Neural progenitor cell (in vitro differentiated cells): ENCODE measurements at regions not wholly inside any gene's neighbourhood (a gene's known extent, or its start where the extent isn't known, plus 50 kb on each side); places are given as distances from the start of the nearest gene placed in this dataset.

ENCODE experiments used
- DNase-seq: peaks from one replicate; pipeline ENCODE4 v3.0.0-alpha.2; 2016; ENCODE audit warnings: low spot score
- H2AFZ ChIP-seq: fragments of 200-600 bp; sonication (generic); replicated peaks from 2 replicates; pipeline ENCODE4 v1.6.1; 2016; ENCODE audit warnings: antibody characterized with exemption
- H3F3A ChIP-seq: fragments of 200-600 bp; sonication (generic); 2 replicates; pipeline ENCODE4 v1.6.1; 2016; ENCODE audit warnings: antibody characterized with exemption, low read depth
- H3K27ac ChIP-seq: fragments of 200-600 bp; sonication (generic); 2 replicates; pipeline ENCODE4 v1.5.1; 2016; ENCODE audit warnings: mild to moderate bottlenecking
- H3K27me3 ChIP-seq: fragments of 200-600 bp; sonication (generic); 2 replicates; pipeline ENCODE4 v1.6.1; 2016; ENCODE audit warnings: mild to moderate bottlenecking, moderate library complexity
- H3K36me3 ChIP-seq: fragments of 200-600 bp; sonication (generic); 2 replicates; pipeline ENCODE4 v1.5.1; 2016
- H3K4me1 ChIP-seq: fragments of 200-600 bp; sonication (generic); 2 replicates; pipeline ENCODE4 v1.6.1; 2016; ENCODE audit warnings: mixed run types
- H3K4me2 ChIP-seq: fragments of 200-600 bp; sonication (generic); 2 replicates; pipeline ENCODE4 v1.6.1; 2016
- H3K4me3 ChIP-seq: fragments of 200-600 bp; sonication (generic); 2 replicates; pipeline ENCODE4 v1.5.1; 2016
- H3K79me2 ChIP-seq: fragments of 200-600 bp; sonication (generic); 2 replicates; pipeline ENCODE4 v1.6.1; 2016; ENCODE audit warnings: low read depth
- H3K9ac ChIP-seq: fragments of 200-600 bp; sonication (generic); 2 replicates; pipeline ENCODE4 v1.6.1; 2016
- H3K9me3 ChIP-seq: fragments of 200-600 bp; sonication (generic); 2 replicates; pipeline ENCODE4 v1.5.1; 2016; ENCODE audit warnings: low read depth
- H4K20me1 ChIP-seq: fragments of 200-600 bp; sonication (generic); 2 replicates; pipeline ENCODE4 v1.6.1; 2016; ENCODE audit warnings: low read depth
- H3K27ac Mint-ChIP-seq: 3 replicates; pipeline ENCODE4 v1.8.0; 2021; ENCODE audit warnings: mixed read lengths
- H3K27me3 Mint-ChIP-seq: 2 replicates; pipeline ENCODE4 v1.8.0; 2022; ENCODE audit warnings: low read depth, mild to moderate bottlenecking, inconsistent platforms, moderate library complexity, mixed read lengths; ENCODE audit not compliant: insufficient read depth
- H3K36me3 Mint-ChIP-seq: 3 replicates; pipeline ENCODE4 v1.8.0; 2021; ENCODE audit warnings: mixed read lengths
- H3K4me1 Mint-ChIP-seq: 3 replicates; pipeline ENCODE4 v1.8.0; 2021; ENCODE audit warnings: mixed read lengths
- H3K4me3 Mint-ChIP-seq: 3 replicates; pipeline ENCODE4 v1.8.0; 2021; ENCODE audit warnings: mild to moderate bottlenecking, moderate library complexity, mixed read lengths
- H3K9me3 Mint-ChIP-seq: 3 replicates; pipeline ENCODE4 v1.8.0; 2020; ENCODE audit warnings: mixed read lengths
- CTCF ChIP-seq: fragments of 200-600 bp; sonication (generic); IDR thresholded peaks from 2 replicates; pipeline ENCODE4 v1.5.1; 2017; ENCODE audit warnings: antibody characterized with exemption, mild to moderate bottlenecking
- EZH2 ChIP-seq: fragments of 200-600 bp; sonication (generic); IDR thresholded peaks from 2 replicates; pipeline ENCODE4 v1.6.1; 2017; ENCODE audit warnings: antibody characterized with exemption, mild to moderate bottlenecking, moderate library complexity
- EZH2phosphoT487 ChIP-seq: fragments of 200-600 bp; sonication (generic); IDR thresholded peaks from 2 replicates; pipeline ENCODE4 v1.6.1; 2017; ENCODE audit warnings: antibody characterized with exemption

- Histone ChIP-seq H3K9me3 (no peaks in the 10 kb centered on the region), H3K4me2 (no peak overlapping the region), H3K9ac (no peak overlapping the region), H3K27me3 (no peaks in the 10 kb centered on the region), H3K79me2 (no peaks in the 10 kb centered on the region), H2AFZ (no peak overlapping the region), H3K36me3 (no peaks in the 10 kb centered on the region), H4K20me1 (no peaks in the 10 kb centered on the region), H3K27ac (no peak overlapping the region), H3K4me1 (no peaks in the 10 kb centered on the region), H3K4me3 (no peak overlapping the region), H3F3A (no peaks in the 10 kb centered on the region)
- no peak overlapping the region for H3K27ac Mint-ChIP-seq
- H3K36me3 Mint-ChIP-seq = no peaks in the 10 kb centered on the region
- H3K4me1 Mint-ChIP-seq = peaks cover 7% of the 10 kb centered on the region
- TF ChIP-seq CTCF = no peak
- no peak for TF ChIP-seq EZH2
- no peak for TF ChIP-seq EZH2phosphoT487
- DNase-seq = no peak
- H3K4me3 Mint-ChIP-seq = no peak overlapping the region
- H3K9me3 Mint-ChIP-seq = no peaks in the 10 kb centered on the region
- H3K27me3 Mint-ChIP-seq = no peaks in the 10 kb centered on the region
Observed at GRCh38 chr5:129384193-129384592, 75.9 kb upstream of the ADAMTS19 start.

GRCh38 chr5:129384736-129385135, 75.4 kb upstream of the ADAMTS19 start:
- no peak overlapping the region for H3K4me3 Mint-ChIP-seq
- no peak for DNase-seq

GRCh38 chr5:129387944-129388343, 72.2 kb upstream of the ADAMTS19 start:
- H3K9me3 Mint-ChIP-seq = no peaks in the 10 kb centered on the region
- no peak overlapping the region for H2AFZ ChIP-seq
- H3K4me3 ChIP-seq = no peak overlapping the region
- H3K4me1 Mint-ChIP-seq = peaks cover 5% of the 10 kb centered on the region
- no peaks in the 10 kb centered on the region for H3K9me3 ChIP-seq
- no peak overlapping the region for H3K4me3 Mint-ChIP-seq
- H3K36me3 Mint-ChIP-seq = no peaks in the 10 kb centered on the region
- H3K9ac ChIP-seq = no peak overlapping the region
- no peaks in the 10 kb centered on the region for H3K79me2 ChIP-seq
- H3K4me1 ChIP-seq = no peaks in the 10 kb centered on the region
- no peak overlapping the region for H3K27ac ChIP-seq
- H3K36me3 ChIP-seq = no peaks in the 10 kb centered on the region
- TF ChIP-seq CTCF (no peak), EZH2phosphoT487 (no peak), EZH2 (no peak)
- H3K27me3 Mint-ChIP-seq = no peaks in the 10 kb centered on the region
- no peak for DNase-seq
- H3K27ac Mint-ChIP-seq = no peak overlapping the region
- H4K20me1 ChIP-seq = no peaks in the 10 kb centered on the region
- H3F3A ChIP-seq = no peaks in the 10 kb centered on the region
- no peak overlapping the region for H3K4me2 ChIP-seq
- H3K27me3 ChIP-seq = no peaks in the 10 kb centered on the region

More at GRCh38 chr5:129384736-129385135, 75.4 kb upstream of the ADAMTS19 start:
- Histone ChIP-seq H3K9ac (no peak overlapping the region), H4K20me1 (no peaks in the 10 kb centered on the region), H3K4me1 (no peaks in the 10 kb centered on the region), H3K4me3 (no peak overlapping the region), H3K4me2 (no peak overlapping the region), H3K79me2 (no peaks in the 10 kb centered on the region), H3F3A (no peaks in the 10 kb centered on the region), H3K27ac (no peak overlapping the region), H3K27me3 (no peaks in the 10 kb centered on the region), H2AFZ (no peak overlapping the region), H3K9me3 (no peaks in the 10 kb centered on the region), H3K36me3 (no peaks in the 10 kb centered on the region)
- TF ChIP-seq EZH2phosphoT487 = no peak
- TF ChIP-seq CTCF = no peak
- TF ChIP-seq EZH2 = no peak
- H3K27ac Mint-ChIP-seq = no peak overlapping the region
- H3K9me3 Mint-ChIP-seq = no peaks in the 10 kb centered on the region
- no peaks in the 10 kb centered on the region for H3K36me3 Mint-ChIP-seq
- no peaks in the 10 kb centered on the region for H3K27me3 Mint-ChIP-seq
- peaks cover 7% of the 10 kb centered on the region for H3K4me1 Mint-ChIP-seq

- Mint-ChIP-seq H3K27ac (no peak overlapping the region), H3K9me3 (peaks cover 8% of the 10 kb centered on the region), H3K27me3 (no peaks in the 10 kb centered on the region), H3K4me3 (no peak overlapping the region), H3K36me3 (no peaks in the 10 kb centered on the region), H3K4me1 (no peaks in the 10 kb centered on the region)
- no peak for DNase-seq
- H2AFZ ChIP-seq = peak overlapping the region; percentile 59
- H3K4me1 ChIP-seq = no peaks in the 10 kb centered on the region
- no peaks in the 10 kb centered on the region for H4K20me1 ChIP-seq
- no peaks in the 10 kb centered on the region for H3K27me3 ChIP-seq
- H3F3A ChIP-seq = no peaks in the 10 kb centered on the region
- no peaks in the 10 kb centered on the region for H3K79me2 ChIP-seq
- H3K9ac ChIP-seq = no peak overlapping the region
- TF ChIP-seq EZH2 = no peak
- no peak for TF ChIP-seq EZH2phosphoT487
- no peak for TF ChIP-seq CTCF
- no peaks in the 10 kb centered on the region for H3K36me3 ChIP-seq
- no peaks in the 10 kb centered on the region for H3K9me3 ChIP-seq
- no peak overlapping the region for H3K27ac ChIP-seq
- H3K4me2 ChIP-seq = no peak overlapping the region
- no peak overlapping the region for H3K4me3 ChIP-seq
Observed at GRCh38 chr5:129392681-129393080, 67.4 kb upstream of the ADAMTS19 start.
